ENCODE measurements at regions not wholly inside any gene's neighbourhood (a gene's known extent, or its start where the extent isn't known, plus 50 kb on each side); places are given as distances from the start of the nearest gene placed in this dataset.

- Histone ChIP-seq H3K4me1 (no peaks in the 10 kb centered on the region), H3K27me3 (no peaks in the 10 kb centered on the region), H3K9me3 (no peaks in the 10 kb centered on the region), H3K27ac (no peak overlapping the region), H3K4me3 (no peak overlapping the region), H3K36me3 (no peaks in the 10 kb centered on the region)
- peak; percentile 45 to 52 for TF ChIP-seq CTCF (IDR thresholded peaks at IDR 0.05)
- peak; percentile 89 for ATAC-seq
- DNase-seq = peak in 1 of 4 donors; percentile 36
- intact Hi-C loops (cut with DNase I) = loop anchor here in 1 of 2 donors (10.0 kb wide), 2 partner anchors 66 to 476 kb away; no protein-coding TSS in a partner anchor
Observed at GRCh38 chr1:60978421-60979357, 103.7 kb upstream of the NFIA start.

DNA sequence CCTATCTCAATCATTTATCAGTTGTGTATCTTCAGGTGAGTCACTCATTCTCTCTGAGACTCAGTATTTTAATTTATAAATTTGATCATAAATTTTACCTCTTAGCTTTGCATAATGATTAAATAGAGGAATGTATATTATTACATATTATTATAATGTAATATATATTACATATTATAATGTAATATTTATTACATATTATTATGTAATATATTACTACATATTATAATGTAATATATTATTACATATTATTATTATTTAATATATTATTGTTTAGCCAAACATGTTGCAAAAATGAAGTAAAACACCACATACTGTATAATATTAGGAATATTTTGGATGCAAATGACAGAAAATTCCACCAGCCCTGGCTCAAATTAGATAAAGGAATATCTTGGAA lies 104.7 kb upstream of the NFIA start:
- H3K27ac ChIP-seq = no peak overlapping the region
- intact Hi-C loops (cut with DNase I) = loop anchor here in 1 of 2 donors (10.0 kb wide), 2 partner anchors 67 to 477 kb away; no protein-coding TSS in a partner anchor
- ATAC-seq = no peak

GRCh38 chr1:60974524-60975372 lies 107.6 kb upstream of the NFIA start:
- Histone ChIP-seq H3K27ac (no peak overlapping the region), H3K27me3 (no peaks in the 10 kb centered on the region), H3K9me3 (no peaks in the 10 kb centered on the region), H3K4me3 (no peak overlapping the region), H3K4me1 (no peaks in the 10 kb centered on the region), H3K36me3 (no peaks in the 10 kb centered on the region)
- intact Hi-C loops (cut with DNase I) = loop anchor here in 1 of 2 donors (10.0 kb wide), 2 partner anchors 70 to 480 kb away; no protein-coding TSS in a partner anchor
- TF ChIP-seq CTCF (IDR thresholded peaks at IDR 0.05) = no peak
- DNase-seq (no peak), ATAC-seq (no peak)

More for the DNA sequence above, 104.7 kb upstream of the NFIA start:
- Histone ChIP-seq H3K9me3 (no peaks in the 10 kb centered on the region), H3K36me3 (no peaks in the 10 kb centered on the region), H3K4me3 (no peak overlapping the region), H3K27me3 (no peaks in the 10 kb centered on the region), H3K4me1 (no peaks in the 10 kb centered on the region)
- DNase-seq = no peak
- TF ChIP-seq CTCF (IDR thresholded peaks at IDR 0.05) = no peak

GRCh38 chr1:60973668-60974067 lies 108.7 kb upstream of the NFIA start:
- TF ChIP-seq CTCF (IDR thresholded peaks at IDR 0.05) = no peak

More at GRCh38 chr1:60973668-60974067, 108.7 kb upstream of the NFIA start:
- intact Hi-C loops (cut with DNase I) = loop anchor here in 1 of 2 donors (10.0 kb wide), 2 partner anchors 71 to 481 kb away; no protein-coding TSS in a partner anchor
- no peak for DNase-seq
- no peaks in the 10 kb centered on the region for H3K36me3 ChIP-seq
- no peak overlapping the region for H3K27ac ChIP-seq
- H3K4me1 ChIP-seq = no peaks in the 10 kb centered on the region
- no peaks in the 10 kb centered on the region for H3K27me3 ChIP-seq
- no peak overlapping the region for H3K4me3 ChIP-seq
- no peaks in the 10 kb centered on the region for H3K9me3 ChIP-seq
- no peak for ATAC-seq

All from left lung (tissue), 4 donors.